ENCODE measurements at regions not wholly inside any gene's neighbourhood (a gene's known extent, or its start where the extent isn't known, plus 50 kb on each side); places are given as distances from the start of the nearest gene placed in this dataset.

GRCh38 chr11:42161886-42162285, 702.4 kb upstream of the LRRC4C start:
- no peak for DNase-seq (ENCODE audit: low spot score)
- in situ Hi-C loops (cut with MboI; ENCODE audit: low pct_unique_long_range_greater_than_20kb, low sequenced_read_pairs, unreplicated experiment), result no loop called here
- TF ChIP-seq, protein P1, sequence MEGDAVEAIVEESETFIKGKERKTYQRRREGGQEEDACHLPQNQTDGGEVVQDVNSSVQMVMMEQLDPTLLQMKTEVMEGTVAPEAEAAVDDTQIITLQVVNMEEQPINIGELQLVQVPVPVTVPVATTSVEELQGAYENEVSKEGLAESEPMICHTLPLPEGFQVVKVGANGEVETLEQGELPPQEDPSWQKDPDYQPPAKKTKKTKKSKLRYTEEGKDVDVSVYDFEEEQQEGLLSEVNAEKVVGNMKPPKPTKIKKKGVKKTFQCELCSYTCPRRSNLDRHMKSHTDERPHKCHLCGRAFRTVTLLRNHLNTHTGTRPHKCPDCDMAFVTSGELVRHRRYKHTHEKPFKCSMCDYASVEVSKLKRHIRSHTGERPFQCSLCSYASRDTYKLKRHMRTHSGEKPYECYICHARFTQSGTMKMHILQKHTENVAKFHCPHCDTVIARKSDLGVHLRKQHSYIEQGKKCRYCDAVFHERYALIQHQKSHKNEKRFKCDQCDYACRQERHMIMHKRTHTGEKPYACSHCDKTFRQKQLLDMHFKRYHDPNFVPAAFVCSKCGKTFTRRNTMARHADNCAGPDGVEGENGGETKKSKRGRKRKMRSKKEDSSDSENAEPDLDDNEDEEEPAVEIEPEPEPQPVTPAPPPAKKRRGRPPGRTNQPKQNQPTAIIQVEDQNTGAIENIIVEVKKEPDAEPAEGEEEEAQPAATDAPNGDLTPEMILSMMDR (IDR thresholded peaks at IDR 0.05; ENCODE audit: extremely low read depth, insufficient read depth, missing control alignments), result no peak

DNA sequence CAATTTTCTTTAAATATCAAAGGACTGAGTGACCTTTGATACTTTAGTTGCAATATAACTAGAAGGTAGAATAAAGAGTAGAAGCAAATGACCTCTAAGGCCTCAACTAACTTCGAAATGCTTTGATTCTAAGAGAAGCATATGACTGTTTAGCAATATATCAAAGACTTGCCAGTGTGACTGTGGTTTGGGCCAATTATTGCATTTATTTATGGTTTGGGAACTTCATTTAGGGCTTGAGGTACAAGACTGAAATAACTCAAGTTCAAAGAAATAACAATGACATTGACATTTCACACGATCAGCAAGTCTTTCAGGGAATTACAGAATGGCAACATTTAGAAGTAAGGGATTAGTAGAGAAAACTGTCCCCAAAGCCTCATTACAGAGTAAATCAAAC, 709.7 kb upstream of the LRRC4C start:
- TF ChIP-seq, protein P1 (IDR thresholded peaks at IDR 0.05; ENCODE audit: extremely low read depth, insufficient read depth, missing control alignments), result no peak
- no peak for DNase-seq (ENCODE audit: low spot score)
- in situ Hi-C loops (cut with MboI; ENCODE audit: low pct_unique_long_range_greater_than_20kb, low sequenced_read_pairs, unreplicated experiment), result no loop called here

- TF ChIP-seq, protein P1 (IDR thresholded peaks at IDR 0.05; ENCODE audit: extremely low read depth, insufficient read depth, missing control alignments), result no peak
- in situ Hi-C loops (cut with MboI; ENCODE audit: low pct_unique_long_range_greater_than_20kb, low sequenced_read_pairs, unreplicated experiment), result no loop called here
- no peak for DNase-seq (ENCODE audit: low spot score)
Observed at GRCh38 chr11:42170601-42171000, 711.1 kb upstream of the LRRC4C start.

GRCh38 chr11:42171046-42171445, 711.6 kb upstream of the LRRC4C start:
- in situ Hi-C loops (cut with MboI; ENCODE audit: low pct_unique_long_range_greater_than_20kb, low sequenced_read_pairs, unreplicated experiment), result no loop called here
- TF ChIP-seq, protein P1 (IDR thresholded peaks at IDR 0.05; ENCODE audit: extremely low read depth, insufficient read depth, missing control alignments), result no peak
- no peak for DNase-seq (ENCODE audit: low spot score)

DNA sequence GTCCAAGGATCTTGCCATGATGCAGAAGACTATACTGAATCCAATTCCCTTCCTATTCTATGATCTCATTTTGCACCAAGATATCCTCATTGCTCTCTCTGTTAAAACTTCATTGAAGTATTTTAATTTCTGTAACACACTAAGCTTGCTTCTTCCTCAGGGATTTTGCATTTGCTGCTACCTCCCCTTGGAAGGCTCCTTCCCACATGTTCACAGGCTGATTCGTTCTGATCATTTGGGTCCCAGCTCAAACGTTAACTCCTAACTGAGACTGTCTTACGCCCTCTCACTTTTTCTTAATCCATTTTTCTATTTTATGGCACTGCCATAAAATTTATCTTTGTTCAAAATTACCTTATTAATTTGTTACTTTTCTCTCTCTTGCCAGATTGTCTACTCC, 713.0 kb upstream of the LRRC4C start:
- DNase-seq (ENCODE audit: low spot score), result no peak
- TF ChIP-seq, protein P1 (IDR thresholded peaks at IDR 0.05; ENCODE audit: extremely low read depth, insufficient read depth, missing control alignments), result no peak
- in situ Hi-C loops (cut with MboI; ENCODE audit: low pct_unique_long_range_greater_than_20kb, low sequenced_read_pairs, unreplicated experiment), result no loop called here

DNA sequence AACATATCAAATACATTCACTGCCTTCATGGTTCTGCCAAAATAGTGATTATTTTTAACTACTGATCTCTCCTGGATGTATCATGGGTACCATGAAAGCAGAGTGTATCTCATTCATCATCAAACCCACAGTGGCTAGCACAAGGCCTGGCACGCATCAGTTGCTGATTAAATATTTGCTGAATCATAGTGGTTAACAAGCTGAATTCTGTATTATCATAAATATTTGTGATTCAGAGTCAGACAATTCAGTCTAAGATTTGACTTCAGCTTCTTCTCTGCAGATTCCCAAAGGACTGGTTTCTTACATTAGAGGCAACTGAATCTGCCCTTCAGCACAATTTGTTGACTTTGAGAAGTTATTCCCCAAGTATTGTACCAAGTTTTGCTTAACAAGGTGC, 715.8 kb upstream of the LRRC4C start:
- DNase-seq (ENCODE audit: low spot score), result no peak
- in situ Hi-C loops (cut with MboI; ENCODE audit: low pct_unique_long_range_greater_than_20kb, low sequenced_read_pairs, unreplicated experiment), result no loop called here
- TF ChIP-seq, protein P1 (IDR thresholded peaks at IDR 0.05; ENCODE audit: extremely low read depth, insufficient read depth, missing control alignments), result no peak

- DNase-seq (ENCODE audit: low spot score), result no peak
- in situ Hi-C loops (cut with MboI; ENCODE audit: low pct_unique_long_range_greater_than_20kb, low sequenced_read_pairs, unreplicated experiment), result no loop called here
- TF ChIP-seq, protein P1 (IDR thresholded peaks at IDR 0.05; ENCODE audit: extremely low read depth, insufficient read depth, missing control alignments), result no peak
Observed at GRCh38 chr11:42179216-42179615, 719.8 kb upstream of the LRRC4C start.
